ENCODE measurements at regions not wholly inside any gene's neighbourhood (a gene's known extent, or its start where the extent isn't known, plus 50 kb on each side); places are given as distances from the start of the nearest gene placed in this dataset.
"Not testable (repeated sequence)": the region's sequence is repeated elsewhere in the genome, so short reads cannot be mapped to it uniquely, and the experiment has no call there.

DNA sequence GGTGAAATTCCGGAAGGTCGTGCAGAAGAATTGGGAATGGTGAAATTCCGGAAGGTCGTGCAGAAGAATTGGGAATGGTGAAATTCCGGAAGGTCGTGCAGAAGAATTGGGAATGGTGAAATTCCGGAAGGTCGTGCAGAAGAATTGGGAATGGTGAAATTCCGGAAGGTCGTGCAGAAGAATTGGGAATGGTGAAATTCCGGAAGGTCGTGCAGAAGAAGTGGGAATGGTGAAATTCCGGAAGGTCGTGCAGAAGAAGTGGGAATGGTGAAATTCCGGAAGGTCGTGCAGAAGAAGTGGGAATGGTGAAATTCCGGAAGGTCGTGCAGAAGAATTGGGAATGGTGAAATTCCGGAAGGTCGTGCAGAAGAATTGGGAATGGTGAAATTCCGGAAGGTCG, 154.4 kb downstream of the C16orf95 start:
- H3K4me1 ChIP-seq (ENCODE audit: control insufficient read depth in 4 of 4, insufficient read depth in 4 of 4, low read length in 3 of 4); H3K27ac ChIP-seq (ENCODE audit: low read depth in 1 of 2, low read length in 2 of 2); H3K27me3 ChIP-seq (ENCODE audit: control insufficient read depth in 4 of 4, insufficient read depth in 4 of 4, low read length in 3 of 4); H3K9me3 ChIP-seq (ENCODE audit: control insufficient read depth in 4 of 4, low read length in 3 of 4); H3K36me3 ChIP-seq (ENCODE audit: control insufficient read depth in 4 of 4, insufficient read depth in 3 of 4, low read depth in 1 of 4, low read length in 3 of 4); H3K4me3 ChIP-seq (ENCODE audit: low read depth in 1 of 3, low read length in 3 of 3); H3K9ac ChIP-seq (ENCODE audit: low read depth in 1 of 2, low read length in 2 of 2); DNase-seq (ENCODE audit: low spot score): not testable (repeated sequence)
- TF ChIP-seq REST (IDR thresholded peaks at IDR 0.05): peak; percentile 43
- WGBS: 94% methylated on average over 17 of the region's 22 CpGs

- no peak overlapping the region for H3K27ac ChIP-seq (ENCODE audit: low read depth in 1 of 2, low read length in 2 of 2)
- H3K36me3 ChIP-seq (ENCODE audit: control insufficient read depth in 4 of 4, insufficient read depth in 3 of 4, low read depth in 1 of 4, low read length in 3 of 4): no peaks in the 10 kb centered on the region
- no peaks in the 10 kb centered on the region for H3K9me3 ChIP-seq (ENCODE audit: control insufficient read depth in 4 of 4, low read length in 3 of 4)
- H3K4me3 ChIP-seq (ENCODE audit: low read depth in 1 of 3, low read length in 3 of 3): no peak overlapping the region
- WGBS: 86% methylated on average over 2 of the region's 2 CpGs
- no peak overlapping the region for H3K9ac ChIP-seq (ENCODE audit: low read depth in 1 of 2, low read length in 2 of 2)
- no peak for DNase-seq (ENCODE audit: low spot score)
- TF ChIP-seq EGR1 (IDR thresholded peaks at IDR 0.05; ENCODE audit: low read depth in 2 of 2) (no peak), RAD21 (IDR thresholded peaks at IDR 0.05) (no peak), NR2F2 (IDR thresholded peaks at IDR 0.05) (no peak), SP1 (IDR thresholded peaks at IDR 0.05) (no peak), FOXA1 (IDR thresholded peaks at IDR 0.05) (no peak), YY1 (IDR thresholded peaks at IDR 0.05) (no peak), REST (IDR thresholded peaks at IDR 0.05) (no peak), JUND (IDR thresholded peaks at IDR 0.05) (no peak), HNF4A (conservative IDR thresholded peaks at IDR 0.05) (no peak), FOXA2 (IDR thresholded peaks at IDR 0.05) (no peak), TAF1 (conservative IDR thresholded peaks at IDR 0.05) (no peak)
- TF ChIP-seq, protein P1, sequence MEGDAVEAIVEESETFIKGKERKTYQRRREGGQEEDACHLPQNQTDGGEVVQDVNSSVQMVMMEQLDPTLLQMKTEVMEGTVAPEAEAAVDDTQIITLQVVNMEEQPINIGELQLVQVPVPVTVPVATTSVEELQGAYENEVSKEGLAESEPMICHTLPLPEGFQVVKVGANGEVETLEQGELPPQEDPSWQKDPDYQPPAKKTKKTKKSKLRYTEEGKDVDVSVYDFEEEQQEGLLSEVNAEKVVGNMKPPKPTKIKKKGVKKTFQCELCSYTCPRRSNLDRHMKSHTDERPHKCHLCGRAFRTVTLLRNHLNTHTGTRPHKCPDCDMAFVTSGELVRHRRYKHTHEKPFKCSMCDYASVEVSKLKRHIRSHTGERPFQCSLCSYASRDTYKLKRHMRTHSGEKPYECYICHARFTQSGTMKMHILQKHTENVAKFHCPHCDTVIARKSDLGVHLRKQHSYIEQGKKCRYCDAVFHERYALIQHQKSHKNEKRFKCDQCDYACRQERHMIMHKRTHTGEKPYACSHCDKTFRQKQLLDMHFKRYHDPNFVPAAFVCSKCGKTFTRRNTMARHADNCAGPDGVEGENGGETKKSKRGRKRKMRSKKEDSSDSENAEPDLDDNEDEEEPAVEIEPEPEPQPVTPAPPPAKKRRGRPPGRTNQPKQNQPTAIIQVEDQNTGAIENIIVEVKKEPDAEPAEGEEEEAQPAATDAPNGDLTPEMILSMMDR (IDR thresholded peaks at IDR 0.05; ENCODE audit: low read depth, low read length, missing input control): no peak
- H3K4me1 ChIP-seq (ENCODE audit: control insufficient read depth in 4 of 4, insufficient read depth in 4 of 4, low read length in 3 of 4): no peaks in the 10 kb centered on the region
- peaks cover 0 to 5% (median 0%) of the 10 kb centered on the region in 4 donors for H3K27me3 ChIP-seq (ENCODE audit: control insufficient read depth in 4 of 4, insufficient read depth in 4 of 4, low read length in 3 of 4)
These were observed 153.6 kb downstream of the C16orf95 start for GRCh38 chr16:87163637-87164036.

Data from liver (tissue), 8 donors.